Stimulated activated CD8-positive, alpha-beta memory T cell treated with anti-CD3 and anti-CD28 coated beads, Interleukin-4, amount 100 ng/mL, for 1 hour (primary cell): ENCODE measurements at regions not wholly inside any gene's neighbourhood (a gene's known extent, or its start where the extent isn't known, plus 50 kb on each side); places are given as distances from the start of the nearest gene placed in this dataset.
"Not testable (repeated sequence)": the region's sequence is repeated elsewhere in the genome, so short reads cannot be mapped to it uniquely, and the experiment has no call there.

ENCODE experiments used
- DNase-seq, 2 donors: peaks; one replicate each; pipeline ENCODE4 v3.0.0-alpha.2; 2020; ENCODE audit warnings: low read depth in 2 of 2, low spot score in 1 of 2

- DNase-seq: no peak
Observed at GRCh38 chr19:28312269-28312668, 900.7 kb downstream of the UQCRFS1 start.

- DNase-seq: not testable (repeated sequence)
Observed at GRCh38 chr19:28310829-28311228, 902.1 kb downstream of the UQCRFS1 start.

GRCh38 chr19:28309070-28309469 lies 903.9 kb downstream of the UQCRFS1 start:
- DNase-seq: no peak

GRCh38 chr19:28307963-28308362 lies 905.0 kb downstream of the UQCRFS1 start:
- no peak for DNase-seq

GRCh38 chr19:28307487-28307886 lies 905.5 kb downstream of the UQCRFS1 start:
- no peak for DNase-seq

- no peak for DNase-seq
Observed at GRCh38 chr19:28305513-28305912, 907.4 kb downstream of the UQCRFS1 start.

- no peak for DNase-seq
Observed at GRCh38 chr19:28303502-28303901, 909.4 kb downstream of the UQCRFS1 start.

- DNase-seq: no peak
Observed at GRCh38 chr19:28301961-28302360, 911.0 kb downstream of the UQCRFS1 start.

GRCh38 chr19:28301463-28301862 lies 911.5 kb downstream of the UQCRFS1 start:
- no peak for DNase-seq

- DNase-seq: no peak
Observed at GRCh38 chr19:28299649-28300048, 913.3 kb downstream of the UQCRFS1 start.

- DNase-seq: no peak
Observed at GRCh38 chr19:28297586-28298157, 915.3 kb downstream of the UQCRFS1 start.

GRCh38 chr19:28297036-28297435 lies 915.9 kb downstream of the UQCRFS1 start:
- no peak for DNase-seq

GRCh38 chr19:28296506-28296905 lies 916.4 kb downstream of the UQCRFS1 start:
- no peak for DNase-seq

GRCh38 chr19:28294975-28295374 lies 918.0 kb downstream of the UQCRFS1 start:
- not testable (repeated sequence) for DNase-seq

- no peak for DNase-seq
Observed at GRCh38 chr19:28294395-28294794, 918.6 kb downstream of the UQCRFS1 start.

- no peak for DNase-seq
Observed at GRCh38 chr19:28293685-28294084, 919.3 kb downstream of the UQCRFS1 start.

- no peak for DNase-seq
Observed at GRCh38 chr19:28292822-28293500, 920.0 kb downstream of the UQCRFS1 start.

GRCh38 chr19:28291874-28292273 lies 921.1 kb downstream of the UQCRFS1 start:
- DNase-seq: no peak

GRCh38 chr19:28290963-28291657 lies 921.8 kb downstream of the UQCRFS1 start:
- no peak for DNase-seq

GRCh38 chr19:28289295-28290063 lies 923.5 kb downstream of the UQCRFS1 start:
- DNase-seq: no peak

GRCh38 chr19:28288572-28289264 lies 924.2 kb downstream of the UQCRFS1 start:
- no peak for DNase-seq
